OCI-M2 (cell line): ENCODE measurements at regions not wholly inside any gene's neighbourhood (a gene's known extent, or its start where the extent isn't known, plus 50 kb on each side); places are given as distances from the start of the nearest gene placed in this dataset.
"Not testable (repeated sequence)": the region's sequence is repeated elsewhere in the genome, so short reads cannot be mapped to it uniquely, and the experiment has no call there.

Experiments
- DNase-seq: peaks from one replicate; lab custom pipeline; 2025; ENCODE audit not compliant: unreplicated experiment; lab: John Stamatoyannopoulos, UW

DNA sequence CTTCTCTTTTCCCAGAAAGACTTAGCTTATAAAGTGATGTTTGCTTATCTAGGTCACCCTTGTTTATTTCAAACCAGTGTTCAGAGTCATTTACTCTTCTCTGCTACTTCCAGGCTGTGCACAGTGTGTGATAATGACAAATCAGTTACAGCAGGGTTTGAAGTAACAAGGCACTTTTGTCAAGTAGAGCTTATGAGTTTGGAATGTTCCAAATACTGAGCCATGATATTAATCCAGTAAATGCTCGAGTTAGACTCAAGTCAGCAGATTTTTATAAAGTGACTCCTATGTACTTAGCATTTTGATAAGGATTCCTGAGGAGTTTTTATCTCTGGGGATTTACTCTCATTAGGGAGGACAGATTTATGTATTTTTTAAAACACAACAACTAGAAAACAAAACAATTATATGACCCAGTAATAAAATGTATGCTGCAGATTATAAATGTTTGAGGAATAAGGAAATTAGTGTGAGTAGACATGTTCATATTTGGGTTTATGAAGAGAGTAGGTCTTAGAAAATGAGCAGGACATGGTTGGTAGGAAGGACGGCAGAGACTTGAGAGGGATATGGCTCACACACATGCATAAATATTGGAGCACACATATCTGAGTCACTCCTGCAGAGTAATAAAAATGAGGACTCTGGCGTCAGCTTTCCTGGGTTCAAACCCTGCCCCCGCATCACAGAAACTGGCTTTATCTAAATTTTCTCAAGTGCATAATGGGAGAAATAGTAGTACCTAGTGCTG, 271.2 kb downstream of the FBXO8 start:
- DNase-seq: no peak

DNA sequence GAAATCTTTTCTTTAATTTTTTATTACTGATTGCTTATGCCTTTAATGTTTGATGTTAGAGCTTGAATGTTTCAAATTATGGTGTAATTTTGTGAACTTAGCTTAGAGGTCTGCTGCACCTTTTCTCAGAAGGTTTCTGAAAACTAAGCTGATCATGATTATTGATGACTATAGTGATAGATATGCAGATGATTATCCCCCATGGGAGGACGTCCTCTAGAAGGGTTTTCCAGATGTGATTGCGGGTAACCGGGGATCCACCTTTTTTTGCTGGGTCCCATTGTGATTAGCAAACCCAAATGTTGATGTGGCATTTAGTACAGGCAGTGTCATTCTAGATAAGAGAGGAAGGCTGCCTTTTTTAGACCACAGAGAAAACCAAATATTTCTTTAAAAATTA, 272.9 kb downstream of the FBXO8 start:
- DNase-seq: no peak

DNA sequence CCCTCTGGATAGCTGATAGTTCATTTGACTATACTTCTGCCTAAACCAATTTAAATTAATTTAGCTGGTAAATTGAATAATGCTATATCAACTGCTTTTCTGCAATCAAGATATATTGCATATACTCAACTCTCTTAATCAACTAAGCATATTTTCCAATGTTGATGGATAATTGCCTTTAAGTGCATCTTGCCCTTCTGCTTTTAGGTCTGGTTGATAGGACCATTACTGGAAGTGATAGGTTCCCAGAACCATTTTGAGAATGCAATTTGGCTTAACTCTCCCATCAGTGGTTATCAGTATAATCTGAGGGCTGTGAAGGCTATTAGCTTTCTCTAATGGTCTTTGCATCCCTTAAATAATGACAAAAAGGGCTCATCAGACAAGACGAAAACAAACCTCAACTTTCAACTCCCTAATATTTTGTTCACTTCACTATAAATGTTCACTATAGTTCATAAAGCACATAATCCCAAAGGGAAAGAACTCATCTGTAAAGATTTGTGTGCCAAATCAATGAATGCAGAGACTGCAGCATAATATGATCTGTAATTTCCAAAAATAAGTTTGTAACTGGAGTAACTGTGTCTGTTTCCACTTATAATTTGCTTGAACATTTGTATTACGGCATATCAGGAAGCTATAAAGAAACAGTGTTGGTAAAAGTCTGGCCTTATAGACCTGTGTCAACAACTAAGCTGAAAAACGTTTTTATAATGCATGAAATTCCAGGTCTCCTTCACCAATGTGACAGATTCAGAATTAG, 273.6 kb downstream of the FBXO8 start:
- no peak for DNase-seq

- DNase-seq: no peak
Measured at GRCh38 chr4:174005422-174005821, 278.0 kb downstream of the FBXO8 start.

DNA sequence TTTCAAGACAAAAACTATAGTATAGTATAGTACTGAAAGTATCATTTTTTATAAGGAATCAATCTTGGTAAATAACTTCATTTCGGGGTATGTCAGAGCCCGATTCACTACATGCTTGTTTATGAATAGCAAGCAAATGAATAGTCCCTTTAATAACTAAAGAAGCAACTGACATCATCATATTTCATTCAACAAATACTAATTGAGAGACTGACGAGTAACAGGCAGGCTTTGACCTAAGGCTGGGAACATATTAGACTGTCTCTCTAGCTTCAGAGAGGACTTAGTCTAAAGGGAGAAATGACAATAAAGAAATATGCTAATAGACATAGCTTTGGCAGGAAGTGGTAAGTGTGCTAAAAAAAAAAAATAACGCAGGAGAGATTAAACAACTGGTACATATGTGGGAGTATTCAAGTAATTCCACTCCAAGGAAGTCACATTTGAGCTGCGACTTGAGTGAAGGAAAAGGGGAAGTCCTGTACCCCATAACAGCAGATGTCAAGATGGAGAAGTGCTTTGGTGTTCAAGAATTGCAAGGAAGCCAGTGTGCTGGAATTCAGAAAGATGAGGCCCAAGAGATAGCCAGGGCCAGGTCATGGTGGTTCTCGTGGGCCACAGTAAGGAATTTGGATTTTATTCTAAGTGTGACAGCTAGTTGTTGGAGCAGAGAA, 284.9 kb downstream of the FBXO8 start:
- no peak for DNase-seq

DNA sequence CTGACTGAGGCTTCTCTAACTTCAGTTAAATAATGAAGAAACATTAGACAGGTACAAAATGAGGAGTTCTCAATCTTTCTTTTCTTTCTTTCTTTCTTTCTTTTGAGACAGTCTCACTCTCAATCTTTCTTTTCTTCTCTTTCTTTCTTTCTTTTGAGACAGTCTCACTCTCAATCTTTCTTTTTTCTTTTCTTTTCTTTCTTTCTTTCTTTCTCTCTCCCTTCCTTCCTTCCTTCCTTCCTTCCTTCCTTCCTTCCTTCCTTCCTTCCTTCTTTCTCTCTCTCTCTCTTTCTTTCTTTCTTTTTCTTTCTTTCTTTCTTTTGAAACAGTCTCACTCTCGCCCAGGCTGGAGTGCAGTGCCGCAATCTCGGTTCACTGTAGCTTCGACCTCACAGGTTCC, 287.7 kb downstream of the FBXO8 start:
- not testable (repeated sequence) for DNase-seq

GRCh38 chr4:173991814-173992213, 291.7 kb downstream of the FBXO8 start:
- no peak for DNase-seq

DNA sequence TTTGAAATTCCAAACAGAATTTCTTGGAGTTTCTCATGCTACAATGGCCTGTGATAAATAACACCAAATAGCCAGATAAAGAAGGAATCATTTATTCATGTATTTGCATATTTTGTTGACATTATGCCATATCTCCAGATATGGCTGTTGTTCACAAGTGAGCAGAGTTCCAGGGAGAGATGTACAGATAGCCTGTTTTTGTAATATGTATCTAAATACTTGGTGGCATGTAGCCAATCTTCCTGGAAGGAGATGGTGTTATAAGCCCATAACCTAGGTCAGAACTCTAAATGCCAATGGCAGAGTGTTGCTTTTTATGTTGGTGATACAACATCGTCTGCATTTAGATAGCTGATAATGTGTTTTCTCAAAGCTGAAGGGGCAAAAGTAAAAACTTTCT, 292.2 kb downstream of the FBXO8 start:
- DNase-seq: no peak

DNA sequence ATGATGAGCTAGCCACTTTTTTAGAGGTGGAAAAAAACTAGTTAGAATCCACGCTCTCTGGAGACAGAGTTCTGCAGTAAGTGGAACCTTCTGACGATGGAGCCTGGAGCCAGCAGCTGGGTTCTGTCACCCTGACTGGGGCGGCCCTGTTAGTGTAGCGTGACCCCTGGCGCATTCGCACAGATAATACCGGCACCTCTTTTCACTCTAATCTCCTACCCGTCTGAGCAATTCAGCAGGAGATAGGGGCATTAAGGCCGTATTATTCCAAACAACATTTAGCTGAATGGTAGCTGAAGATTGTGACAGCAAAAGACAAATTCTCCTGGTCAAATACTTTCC, 292.6 kb downstream of the FBXO8 start:
- DNase-seq: no peak

DNA sequence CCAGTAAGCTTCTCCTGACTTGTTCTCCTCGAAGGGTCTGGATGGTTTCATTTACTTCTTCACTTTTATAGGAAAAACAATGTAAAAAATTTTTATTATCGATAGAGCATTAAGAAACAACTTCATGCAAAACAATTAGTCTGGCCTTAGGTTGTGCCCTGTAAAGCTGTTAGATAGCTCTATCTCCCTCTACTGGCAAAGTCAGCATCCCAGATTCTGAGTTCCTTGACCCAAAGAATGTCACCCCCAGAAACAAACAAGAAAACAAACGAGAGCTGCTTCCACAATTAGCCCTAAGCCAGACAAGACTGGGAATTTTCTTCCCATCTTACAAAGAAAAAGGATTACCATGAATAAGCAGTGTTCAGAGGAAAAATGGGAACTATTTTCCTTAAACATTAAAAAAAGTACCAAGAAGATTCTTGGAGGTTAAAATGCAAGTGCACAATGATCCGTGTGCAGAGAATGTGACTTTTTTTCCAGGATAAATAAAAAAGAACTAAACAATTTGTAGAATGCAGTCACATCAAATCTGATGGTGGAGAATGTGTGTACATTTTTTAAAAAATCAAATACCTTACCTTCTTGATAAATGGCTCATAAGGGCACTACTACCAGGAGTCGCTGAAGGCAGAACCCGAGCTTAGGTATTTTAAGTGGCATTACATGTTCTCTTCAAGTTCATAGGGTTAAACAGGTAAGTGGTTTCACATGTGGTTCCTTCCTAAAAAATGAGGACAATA, 293.2 kb downstream of the FBXO8 start:
- no peak for DNase-seq

GRCh38 chr4:173963523-173963922, 319.9 kb downstream of the FBXO8 start:
- not testable (repeated sequence) for DNase-seq

- DNase-seq: no peak
Measured at GRCh38 chr4:173960398-173960797, 323.1 kb downstream of the FBXO8 start.

GRCh38 chr4:173958445-173958844, 325.0 kb downstream of the FBXO8 start:
- no peak for DNase-seq

DNA sequence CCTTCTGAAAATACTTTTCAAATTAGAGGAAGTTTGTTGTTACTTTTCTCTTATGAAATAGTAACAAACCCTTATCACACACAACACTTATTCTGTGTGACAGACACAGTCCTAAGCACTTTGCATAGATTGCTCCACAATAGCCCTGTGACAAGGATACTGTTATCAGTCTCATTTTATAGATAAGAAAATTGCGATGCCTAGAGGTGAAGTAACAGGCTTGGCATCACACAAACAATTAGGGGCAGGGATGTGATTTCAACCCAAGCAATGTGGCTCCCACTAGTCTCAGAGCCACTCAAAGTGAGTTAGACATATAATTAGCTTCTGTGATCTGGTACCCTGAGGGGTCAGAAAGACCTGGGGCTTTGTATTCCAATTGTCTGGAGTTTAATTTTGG, 339.9 kb downstream of the FBXO8 start:
- no peak for DNase-seq

- DNase-seq: no peak
Measured at GRCh38 chr4:173940146-173940545, 343.3 kb downstream of the FBXO8 start.

GRCh38 chr4:173937631-173938270, 345.7 kb downstream of the FBXO8 start:
- DNase-seq: no peak

DNA sequence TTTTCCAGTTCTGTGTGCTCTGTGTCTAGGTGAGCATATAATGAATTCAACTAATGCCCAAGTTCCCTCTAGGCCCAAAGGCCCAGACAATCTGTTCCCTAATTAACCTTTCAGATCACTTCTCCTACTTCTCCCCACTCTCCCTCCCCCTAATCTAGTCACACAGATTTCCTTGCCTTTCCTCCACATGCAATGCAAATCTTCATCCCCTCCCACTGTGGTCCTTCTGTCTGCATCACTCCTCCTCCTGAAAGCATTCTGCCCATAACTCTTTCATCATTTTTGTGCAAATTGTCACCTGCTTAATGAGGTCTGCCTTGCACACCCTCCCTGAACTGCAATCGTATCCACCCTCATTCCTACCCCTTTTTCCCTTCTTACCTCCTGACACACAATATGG, 346.6 kb downstream of the FBXO8 start:
- DNase-seq: no peak

GRCh38 chr4:173935622-173936405, 347.7 kb downstream of the FBXO8 start:
- DNase-seq: no peak

- DNase-seq: no peak
Measured at GRCh38 chr4:173934933-173935620, 348.4 kb downstream of the FBXO8 start.

GRCh38 chr4:173934201-173934600, 349.3 kb downstream of the FBXO8 start:
- no peak for DNase-seq
